SJSA1 (cell line): ENCODE measurements at regions not wholly inside any gene's neighbourhood (a gene's known extent, or its start where the extent isn't known, plus 50 kb on each side); places are given as distances from the start of the nearest gene placed in this dataset.

Experiments
- DNase-seq, 2 experiments: peaks; one replicate each; pipeline ENCODE4 v3.0.0-alpha.2; 2015 to 2020; ENCODE audit warnings: low spot score in 2 of 2, low read depth in 1 of 2
- H3K27ac ChIP-seq: fragments of 250-450 bp; sonication (Bioruptor Pico); 2 replicates; pipeline ENCODE4 v1.5.1; 2020; ENCODE audit warnings: mild to moderate bottlenecking, moderate library complexity
- H3K27me3 ChIP-seq: fragments of 250-450 bp; sonication (Bioruptor Pico); replicated peaks from 2 replicates; pipeline ENCODE4 v1.5.1; 2020; ENCODE audit warnings: mild to moderate bottlenecking, moderate library complexity
- H3K36me3 ChIP-seq: fragments of 250-450 bp; sonication (Bioruptor Pico); 2 replicates; pipeline ENCODE4 v1.5.1; 2020; ENCODE audit warnings: mild to moderate bottlenecking
- H3K4me1 ChIP-seq: fragments of 250-450 bp; sonication (Bioruptor Pico); replicated peaks from 2 replicates; pipeline ENCODE4 v1.6.1; 2021; ENCODE audit warnings: mild to moderate bottlenecking
- H3K4me3 ChIP-seq: fragments of 250-450 bp; sonication (Bioruptor Pico); 2 replicates; pipeline ENCODE4 v1.5.1; 2020; ENCODE audit warnings: mild to moderate bottlenecking
- H3K9me3 ChIP-seq: fragments of 250-450 bp; sonication (Bioruptor Pico); replicated peaks from 2 replicates; pipeline ENCODE4 v1.5.1; 2020; ENCODE audit warnings: mild to moderate bottlenecking

- Histone ChIP-seq H3K27ac (no peak overlapping the region), H3K9me3 (no peaks in the 10 kb centered on the region), H3K36me3 (no peaks in the 10 kb centered on the region), H3K4me1 (no peaks in the 10 kb centered on the region), H3K4me3 (no peak overlapping the region), H3K27me3 (no peaks in the 10 kb centered on the region)
- no peak for DNase-seq
These were observed 61.2 kb upstream of the TNR start for GRCh38 chr1:175804561-175804960.

- no peak overlapping the region for H3K4me3 ChIP-seq
- no peaks in the 10 kb centered on the region for H3K36me3 ChIP-seq
- no peaks in the 10 kb centered on the region for H3K9me3 ChIP-seq
- no peaks in the 10 kb centered on the region for H3K27me3 ChIP-seq
- H3K27ac ChIP-seq: no peak overlapping the region
- DNase-seq: no peak
- no peaks in the 10 kb centered on the region for H3K4me1 ChIP-seq
These were observed 60.0 kb upstream of the TNR start for GRCh38 chr1:175803413-175803812.

DNA sequence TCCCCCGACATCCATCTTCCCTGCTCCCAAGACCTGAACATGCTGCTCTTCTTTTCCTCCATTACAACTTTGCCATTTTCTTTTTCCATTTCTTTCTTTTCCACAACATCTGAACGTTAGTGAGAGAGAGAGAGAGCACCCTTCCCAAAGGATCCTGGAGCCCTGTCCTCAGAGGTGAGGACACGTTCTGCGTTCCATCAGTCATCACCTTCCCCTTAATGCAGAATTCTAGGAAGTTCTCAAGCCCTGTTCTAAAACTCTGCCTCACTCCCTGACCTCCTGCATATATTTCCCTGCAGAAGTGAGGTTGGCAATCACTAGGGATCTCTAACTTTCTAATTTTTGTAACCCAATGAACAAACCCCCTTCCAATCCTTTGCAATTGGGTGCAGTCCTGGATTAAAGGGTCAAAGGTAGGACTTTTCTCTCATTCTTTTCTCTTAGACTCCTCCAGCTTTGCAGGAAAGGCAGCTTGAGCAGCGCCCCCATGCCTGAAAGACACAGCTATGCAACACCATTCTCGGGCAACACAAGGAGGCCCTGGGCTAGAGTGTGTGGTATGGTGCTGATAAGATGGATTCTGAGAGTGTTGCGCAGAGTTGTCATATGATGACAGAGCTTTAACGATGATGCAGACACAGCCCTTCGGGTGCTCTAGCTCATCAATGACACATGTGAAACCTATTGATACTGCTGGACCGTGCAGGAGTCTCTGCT lies 59.2 kb upstream of the TNR start:
- H3K36me3 ChIP-seq: no peaks in the 10 kb centered on the region
- no peak for DNase-seq
- H3K9me3 ChIP-seq: no peaks in the 10 kb centered on the region
- no peak overlapping the region for H3K4me3 ChIP-seq
- no peak overlapping the region for H3K27ac ChIP-seq
- no peaks in the 10 kb centered on the region for H3K4me1 ChIP-seq
- no peaks in the 10 kb centered on the region for H3K27me3 ChIP-seq

DNA sequence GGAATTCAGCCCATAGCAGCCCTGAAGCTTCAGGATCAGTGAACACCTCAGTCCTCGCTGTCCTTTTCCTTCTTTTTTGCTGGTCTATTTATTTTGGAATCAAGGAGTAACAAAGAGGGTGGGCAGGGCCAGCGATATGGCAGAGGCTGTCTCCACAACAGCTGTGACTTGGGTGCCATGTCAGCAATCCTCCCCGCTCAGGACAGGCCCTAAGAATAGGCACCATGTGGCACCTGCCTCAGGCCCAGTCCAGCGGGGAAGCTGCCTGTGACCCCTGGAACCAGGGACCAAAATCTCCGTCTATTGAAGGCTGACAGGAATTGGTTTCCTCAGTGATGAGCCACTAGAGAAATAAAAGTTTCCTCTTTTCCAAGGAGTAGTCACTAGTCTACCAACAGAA lies 58.6 kb upstream of the TNR start:
- Histone ChIP-seq H3K36me3 (no peaks in the 10 kb centered on the region), H3K27ac (no peak overlapping the region), H3K27me3 (no peaks in the 10 kb centered on the region), H3K9me3 (no peaks in the 10 kb centered on the region), H3K4me1 (no peaks in the 10 kb centered on the region), H3K4me3 (no peak overlapping the region)
- DNase-seq: no peak

- no peak for DNase-seq
- Histone ChIP-seq H3K27ac (no peak overlapping the region), H3K27me3 (no peaks in the 10 kb centered on the region), H3K4me1 (no peaks in the 10 kb centered on the region), H3K9me3 (no peaks in the 10 kb centered on the region), H3K4me3 (no peak overlapping the region), H3K36me3 (no peaks in the 10 kb centered on the region)
These were observed 54.2 kb upstream of the TNR start for GRCh38 chr1:175797576-175797975.

- H3K27me3 ChIP-seq: no peaks in the 10 kb centered on the region
- no peaks in the 10 kb centered on the region for H3K4me1 ChIP-seq
- no peak overlapping the region for H3K4me3 ChIP-seq
- H3K27ac ChIP-seq: no peak overlapping the region
- H3K9me3 ChIP-seq: no peaks in the 10 kb centered on the region
- DNase-seq: no peak
- H3K36me3 ChIP-seq: no peaks in the 10 kb centered on the region
These were observed 51.2 kb upstream of the TNR start for GRCh38 chr1:175794586-175794985.

GRCh38 chr1:175793617-175794016 lies 50.2 kb upstream of the TNR start:
- H3K4me1 ChIP-seq: no peaks in the 10 kb centered on the region
- H3K27ac ChIP-seq: no peak overlapping the region
- no peaks in the 10 kb centered on the region for H3K36me3 ChIP-seq
- no peaks in the 10 kb centered on the region for H3K27me3 ChIP-seq
- H3K4me3 ChIP-seq: no peak overlapping the region
- no peaks in the 10 kb centered on the region for H3K9me3 ChIP-seq
- DNase-seq: no peak
